Adrenal gland (tissue), 5 donors: ENCODE measurements at regions not wholly inside any gene's neighbourhood (a gene's known extent, or its start where the extent isn't known, plus 50 kb on each side); places are given as distances from the start of the nearest gene placed in this dataset.

Experiments used
- POLR2A ChIP-seq, 2 donors: fragments of 450-650 bp; IDR thresholded peaks; one replicate each; pipeline ENCODE4 v1.6.1; 2017; ENCODE audit warnings: antibody characterized with exemption in 2 of 2, mild to moderate bottlenecking in 2 of 2, moderate library complexity in 1 of 2
- TF ChIP-seq, protein P1 (sequence below), 6 experiments: fragments of 450-650 bp in 4 of 6; fragments of 200-600 bp in 2 of 6; sonication (generic) in 1 of 6; IDR thresholded peaks; 1 replicate in 5 of 6; 2 replicates in 1 of 6; pipeline versions ENCODE4 v1.5.1 to v1.8.0; 2016 to 2021; ENCODE audit warnings: antibody characterized with exemption in 6 of 6, mild to moderate bottlenecking in 2 of 6, moderate library complexity in 1 of 6
- donor health status: DM: no; HTN: no; CAD: no.

DNA sequence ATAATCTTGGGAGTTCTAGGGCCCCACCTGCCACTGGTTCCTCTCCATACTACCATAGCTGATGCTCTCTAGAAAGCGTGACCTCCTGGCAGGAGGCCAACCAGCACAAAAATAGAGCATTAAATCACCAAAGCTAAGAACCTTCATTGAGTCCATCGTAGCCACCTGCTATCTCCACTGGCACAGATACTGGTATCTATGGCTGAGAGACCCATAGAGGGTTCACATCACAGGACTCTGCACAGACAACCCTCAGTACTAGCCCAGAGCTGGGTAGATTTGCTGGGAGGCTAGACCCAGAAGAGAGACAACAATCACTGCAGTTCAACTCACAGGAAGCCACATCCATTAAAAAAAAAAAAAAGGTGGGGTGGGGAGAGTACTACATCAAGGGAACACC, 509.1 kb downstream of the DTWD2 start:
- TF ChIP-seq, protein P1, sequence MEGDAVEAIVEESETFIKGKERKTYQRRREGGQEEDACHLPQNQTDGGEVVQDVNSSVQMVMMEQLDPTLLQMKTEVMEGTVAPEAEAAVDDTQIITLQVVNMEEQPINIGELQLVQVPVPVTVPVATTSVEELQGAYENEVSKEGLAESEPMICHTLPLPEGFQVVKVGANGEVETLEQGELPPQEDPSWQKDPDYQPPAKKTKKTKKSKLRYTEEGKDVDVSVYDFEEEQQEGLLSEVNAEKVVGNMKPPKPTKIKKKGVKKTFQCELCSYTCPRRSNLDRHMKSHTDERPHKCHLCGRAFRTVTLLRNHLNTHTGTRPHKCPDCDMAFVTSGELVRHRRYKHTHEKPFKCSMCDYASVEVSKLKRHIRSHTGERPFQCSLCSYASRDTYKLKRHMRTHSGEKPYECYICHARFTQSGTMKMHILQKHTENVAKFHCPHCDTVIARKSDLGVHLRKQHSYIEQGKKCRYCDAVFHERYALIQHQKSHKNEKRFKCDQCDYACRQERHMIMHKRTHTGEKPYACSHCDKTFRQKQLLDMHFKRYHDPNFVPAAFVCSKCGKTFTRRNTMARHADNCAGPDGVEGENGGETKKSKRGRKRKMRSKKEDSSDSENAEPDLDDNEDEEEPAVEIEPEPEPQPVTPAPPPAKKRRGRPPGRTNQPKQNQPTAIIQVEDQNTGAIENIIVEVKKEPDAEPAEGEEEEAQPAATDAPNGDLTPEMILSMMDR (IDR thresholded peaks at IDR 0.05): no peak
- no peak for TF ChIP-seq POLR2A (IDR thresholded peaks at IDR 0.05)
